ENCODE measurements at regions not wholly inside any gene's neighbourhood (a gene's known extent, or its start where the extent isn't known, plus 50 kb on each side); places are given as distances from the start of the nearest gene placed in this dataset.

DNA sequence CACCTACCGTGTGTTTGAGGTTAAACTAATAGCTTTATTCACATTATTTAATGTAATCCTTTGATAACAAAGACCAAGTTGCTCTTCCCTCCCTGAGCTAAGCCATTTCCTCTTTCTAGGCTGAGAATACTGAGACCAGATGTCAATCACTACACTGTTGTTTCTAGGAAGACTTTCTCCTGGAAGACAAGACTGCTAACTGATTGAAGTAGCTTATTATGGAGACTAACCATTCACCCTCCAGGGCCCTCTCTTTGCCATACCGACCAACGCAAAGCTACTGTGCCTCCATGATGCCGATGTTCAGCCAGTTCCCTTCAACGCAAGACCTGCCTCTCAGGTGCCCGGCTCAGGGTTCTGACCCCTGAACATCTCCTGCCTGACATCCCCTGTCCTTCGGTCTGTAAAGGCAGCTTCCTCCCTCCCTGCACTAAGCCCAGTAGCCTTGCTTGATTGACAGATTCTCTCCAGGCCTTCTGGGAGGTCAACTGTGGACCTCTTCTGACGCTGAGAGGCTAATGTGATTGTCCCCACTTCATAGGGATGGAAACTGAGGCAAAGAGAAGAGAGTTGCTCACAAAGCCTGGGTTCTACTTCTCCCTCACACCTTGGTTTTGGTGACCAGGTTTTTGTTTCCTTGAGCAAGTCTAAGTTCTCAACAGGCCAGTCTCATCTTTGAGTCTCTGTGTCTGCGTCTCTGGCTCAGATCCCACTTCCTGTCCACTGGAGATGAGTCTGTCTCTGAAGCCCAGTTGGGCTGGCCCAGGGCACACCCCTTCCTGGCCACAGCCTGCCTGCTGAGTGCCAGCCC lies 259.7 kb upstream of the IRX2 start:
- H3K4me3 Mint-ChIP-seq = no peak overlapping the region
- no peaks in the 10 kb centered on the region for H3K36me3 Mint-ChIP-seq (ENCODE audit: low read depth)
- CTCF ChIA-PET = no interaction called here
- DNase-seq (no peak), ATAC-seq (ENCODE audit: low read depth) (no peak)
- TF ChIP-seq, protein P1, sequence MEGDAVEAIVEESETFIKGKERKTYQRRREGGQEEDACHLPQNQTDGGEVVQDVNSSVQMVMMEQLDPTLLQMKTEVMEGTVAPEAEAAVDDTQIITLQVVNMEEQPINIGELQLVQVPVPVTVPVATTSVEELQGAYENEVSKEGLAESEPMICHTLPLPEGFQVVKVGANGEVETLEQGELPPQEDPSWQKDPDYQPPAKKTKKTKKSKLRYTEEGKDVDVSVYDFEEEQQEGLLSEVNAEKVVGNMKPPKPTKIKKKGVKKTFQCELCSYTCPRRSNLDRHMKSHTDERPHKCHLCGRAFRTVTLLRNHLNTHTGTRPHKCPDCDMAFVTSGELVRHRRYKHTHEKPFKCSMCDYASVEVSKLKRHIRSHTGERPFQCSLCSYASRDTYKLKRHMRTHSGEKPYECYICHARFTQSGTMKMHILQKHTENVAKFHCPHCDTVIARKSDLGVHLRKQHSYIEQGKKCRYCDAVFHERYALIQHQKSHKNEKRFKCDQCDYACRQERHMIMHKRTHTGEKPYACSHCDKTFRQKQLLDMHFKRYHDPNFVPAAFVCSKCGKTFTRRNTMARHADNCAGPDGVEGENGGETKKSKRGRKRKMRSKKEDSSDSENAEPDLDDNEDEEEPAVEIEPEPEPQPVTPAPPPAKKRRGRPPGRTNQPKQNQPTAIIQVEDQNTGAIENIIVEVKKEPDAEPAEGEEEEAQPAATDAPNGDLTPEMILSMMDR (IDR thresholded peaks at IDR 0.05) = no peak
- POLR2A ChIA-PET = no interaction called here
- no peaks in the 10 kb centered on the region for H3K4me1 Mint-ChIP-seq
- H3K27ac Mint-ChIP-seq = no peak overlapping the region
- H3K9me3 Mint-ChIP-seq = peaks cover 2% of the 10 kb centered on the region
- no peaks in the 10 kb centered on the region for H3K27me3 Mint-ChIP-seq
- intact Hi-C loops (cut with micrococcal nuclease) = no loop called here

DNA sequence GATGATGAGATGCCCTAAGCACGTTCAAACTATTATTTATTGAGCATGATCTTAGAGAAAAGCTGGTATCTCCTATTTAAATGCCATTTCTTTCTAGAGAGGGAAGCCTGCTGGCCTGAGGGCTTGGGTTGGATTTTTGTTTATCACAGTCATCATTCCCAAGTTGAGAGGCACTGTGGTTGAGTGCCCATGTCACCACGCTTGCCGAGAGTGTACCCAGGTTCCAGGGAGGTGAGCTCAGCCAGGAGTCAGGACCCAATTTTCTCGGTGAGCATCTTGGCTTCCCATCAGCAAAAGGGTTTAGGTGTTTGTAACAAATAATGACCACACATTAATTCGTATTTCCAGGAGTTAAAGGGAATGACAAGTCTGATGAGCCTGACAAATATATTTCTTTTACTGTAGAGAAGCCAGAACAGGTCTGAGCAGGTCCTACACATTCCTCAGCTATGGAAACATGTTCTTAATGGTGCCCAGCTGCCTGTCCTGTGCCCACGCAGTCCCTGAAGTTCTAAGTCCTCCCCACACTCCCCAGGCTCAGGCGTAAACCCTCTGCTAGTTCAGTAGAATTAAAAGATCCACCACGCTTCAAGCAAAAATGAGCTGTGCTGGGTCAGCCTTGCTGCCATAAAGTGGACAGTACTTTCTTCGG lies 258.9 kb upstream of the IRX2 start:
- Mint-ChIP-seq H3K36me3 (ENCODE audit: low read depth) (no peaks in the 10 kb centered on the region), H3K27ac (no peak overlapping the region), H3K4me3 (no peak overlapping the region), H3K9me3 (peaks cover 3% of the 10 kb centered on the region), H3K4me1 (no peaks in the 10 kb centered on the region), H3K27me3 (no peaks in the 10 kb centered on the region)
- ATAC-seq (ENCODE audit: low read depth) (no peak), DNase-seq (no peak)
- CTCF ChIA-PET = no interaction called here
- TF ChIP-seq, protein P1 (IDR thresholded peaks at IDR 0.05) = no peak
- intact Hi-C loops (cut with micrococcal nuclease) = no loop called here
- POLR2A ChIA-PET = no interaction called here

DNA sequence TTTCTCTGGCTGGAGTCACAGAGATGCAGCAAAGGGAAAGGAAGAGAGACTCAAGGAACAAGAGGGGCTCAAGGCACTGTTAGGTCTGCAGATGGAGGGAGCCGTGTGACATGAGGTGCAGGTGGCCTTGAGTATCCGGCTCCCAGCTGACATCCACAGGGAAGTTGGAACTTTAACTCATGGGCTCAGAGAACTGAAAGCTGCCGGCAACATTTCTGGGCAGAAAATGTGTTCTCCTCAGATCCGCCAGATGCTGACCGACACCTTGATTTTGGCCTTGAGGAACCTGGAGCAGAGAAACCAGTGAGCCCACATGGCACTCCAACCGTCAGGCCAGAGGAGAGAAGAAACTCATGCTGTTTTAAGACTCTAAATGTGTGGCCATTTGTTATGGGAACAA lies 258.1 kb upstream of the IRX2 start:
- Mint-ChIP-seq H3K9me3 (peaks cover 5% of the 10 kb centered on the region), H3K4me1 (no peaks in the 10 kb centered on the region), H3K36me3 (ENCODE audit: low read depth) (no peaks in the 10 kb centered on the region), H3K4me3 (no peak overlapping the region), H3K27ac (no peak overlapping the region), H3K27me3 (no peaks in the 10 kb centered on the region)
- ATAC-seq (ENCODE audit: low read depth) = no peak
- ChIA-PET CTCF (no interaction called here), POLR2A (no interaction called here)
- intact Hi-C loops (cut with micrococcal nuclease) = no loop called here
- DNase-seq = no peak
- TF ChIP-seq, protein P1 (IDR thresholded peaks at IDR 0.05) = no peak

DNA sequence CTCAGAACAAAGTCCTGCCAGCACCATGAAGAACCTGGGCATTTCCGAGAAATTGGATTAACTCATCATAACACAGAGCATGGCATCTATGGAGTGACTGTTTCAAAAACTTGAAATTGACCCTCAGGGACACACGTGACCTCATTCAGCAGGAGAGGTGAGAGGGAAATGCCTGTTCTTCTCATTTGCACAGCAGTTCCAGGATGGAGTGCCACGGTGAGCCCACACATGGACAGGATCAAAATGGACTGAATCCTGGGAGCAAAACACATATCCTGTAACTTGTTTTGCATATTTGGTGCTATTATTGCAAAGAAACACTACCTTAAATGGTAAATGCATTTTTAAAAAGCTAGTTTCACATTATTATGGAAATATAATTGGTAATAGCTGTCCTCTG lies 256.1 kb upstream of the IRX2 start:
- Mint-ChIP-seq H3K4me1 (no peaks in the 10 kb centered on the region), H3K9me3 (peaks cover 2% of the 10 kb centered on the region), H3K27me3 (no peaks in the 10 kb centered on the region), H3K27ac (no peak overlapping the region), H3K4me3 (no peak overlapping the region), H3K36me3 (ENCODE audit: low read depth) (no peaks in the 10 kb centered on the region)
- ATAC-seq (ENCODE audit: low read depth) = no peak
- ChIA-PET CTCF (no interaction called here), POLR2A (no interaction called here)
- no peak for DNase-seq
- intact Hi-C loops (cut with micrococcal nuclease) = no loop called here
- TF ChIP-seq, protein P1 (IDR thresholded peaks at IDR 0.05) = no peak

DNA sequence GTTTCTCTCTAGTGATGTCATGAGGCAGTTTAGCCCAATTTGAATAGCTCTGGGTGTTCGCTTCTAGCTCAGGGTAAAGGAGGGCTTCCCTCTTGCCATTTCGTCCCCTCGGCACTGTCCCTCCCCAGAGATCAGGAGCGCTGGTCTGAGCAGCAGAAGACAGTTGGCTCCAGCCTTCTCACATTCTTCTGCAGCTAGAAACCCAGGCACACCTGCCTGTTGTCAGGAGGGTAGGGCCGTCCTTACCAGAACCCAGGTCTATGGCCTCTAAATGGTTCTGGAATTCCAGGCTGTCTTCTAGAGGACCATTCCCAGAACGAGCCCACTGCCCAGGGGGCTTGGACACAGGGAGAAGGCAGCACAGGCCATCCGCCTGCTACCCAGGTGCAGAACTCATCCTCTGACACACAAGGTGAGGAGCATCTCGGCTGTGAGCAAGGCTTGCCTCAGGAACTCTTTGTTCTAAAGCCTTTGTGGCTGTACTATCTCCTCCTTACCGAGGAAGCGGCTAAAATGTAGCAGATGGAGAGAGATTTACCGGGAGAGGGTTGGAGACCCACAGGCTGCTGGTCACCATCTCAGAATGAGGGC lies 255.6 kb upstream of the IRX2 start:
- ChIA-PET CTCF (no interaction called here), POLR2A (no interaction called here)
- H3K4me3 Mint-ChIP-seq = no peak overlapping the region
- no peak for ATAC-seq (ENCODE audit: low read depth)
- no peaks in the 10 kb centered on the region for H3K4me1 Mint-ChIP-seq
- peaks cover 5% of the 10 kb centered on the region for H3K9me3 Mint-ChIP-seq
- H3K27ac Mint-ChIP-seq = no peak overlapping the region
- intact Hi-C loops (cut with micrococcal nuclease) = no loop called here
- DNase-seq = no peak
- no peaks in the 10 kb centered on the region for H3K36me3 Mint-ChIP-seq (ENCODE audit: low read depth)
- TF ChIP-seq, protein P1 (IDR thresholded peaks at IDR 0.05) = no peak
- no peaks in the 10 kb centered on the region for H3K27me3 Mint-ChIP-seq

All from activated B cell treated with CpG ODN at 0.5 μM for 24 hours (primary cell).